VCaP (cell line): ENCODE measurements at regions not wholly inside any gene's neighbourhood (a gene's known extent, or its start where the extent isn't known, plus 50 kb on each side); places are given as distances from the start of the nearest gene placed in this dataset.

ENCODE experiments used
- H3K27ac ChIP-seq: fragments of 450-650 bp; 2 replicates; pipeline ENCODE4 v1.5.1; 2017
- TF ChIP-seq, protein P1 (sequence below): fragments of 450-650 bp; conservative IDR thresholded peaks from 2 replicates; pipeline ENCODE4 v1.5.1; 2017; ENCODE audit warnings: mild to moderate bottlenecking, moderate library complexity

GRCh38 chr9:82680179-82680935, 382.6 kb downstream of the RASEF start:
- TF ChIP-seq, protein P1, sequence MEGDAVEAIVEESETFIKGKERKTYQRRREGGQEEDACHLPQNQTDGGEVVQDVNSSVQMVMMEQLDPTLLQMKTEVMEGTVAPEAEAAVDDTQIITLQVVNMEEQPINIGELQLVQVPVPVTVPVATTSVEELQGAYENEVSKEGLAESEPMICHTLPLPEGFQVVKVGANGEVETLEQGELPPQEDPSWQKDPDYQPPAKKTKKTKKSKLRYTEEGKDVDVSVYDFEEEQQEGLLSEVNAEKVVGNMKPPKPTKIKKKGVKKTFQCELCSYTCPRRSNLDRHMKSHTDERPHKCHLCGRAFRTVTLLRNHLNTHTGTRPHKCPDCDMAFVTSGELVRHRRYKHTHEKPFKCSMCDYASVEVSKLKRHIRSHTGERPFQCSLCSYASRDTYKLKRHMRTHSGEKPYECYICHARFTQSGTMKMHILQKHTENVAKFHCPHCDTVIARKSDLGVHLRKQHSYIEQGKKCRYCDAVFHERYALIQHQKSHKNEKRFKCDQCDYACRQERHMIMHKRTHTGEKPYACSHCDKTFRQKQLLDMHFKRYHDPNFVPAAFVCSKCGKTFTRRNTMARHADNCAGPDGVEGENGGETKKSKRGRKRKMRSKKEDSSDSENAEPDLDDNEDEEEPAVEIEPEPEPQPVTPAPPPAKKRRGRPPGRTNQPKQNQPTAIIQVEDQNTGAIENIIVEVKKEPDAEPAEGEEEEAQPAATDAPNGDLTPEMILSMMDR, result no peak
- H3K27ac ChIP-seq, result no peak overlapping the region

GRCh38 chr9:82681809-82682208, 381.1 kb downstream of the RASEF start:
- H3K27ac ChIP-seq, result peak overlapping the region; percentile 54
- TF ChIP-seq, protein P1, result no peak

- TF ChIP-seq, protein P1, result no peak
- peak overlapping the region; percentile 54 for H3K27ac ChIP-seq
Measured at GRCh38 chr9:82682431-82682830, 380.5 kb downstream of the RASEF start.

GRCh38 chr9:82695704-82696103, 367.2 kb downstream of the RASEF start:
- TF ChIP-seq, protein P1, result no peak
- H3K27ac ChIP-seq, result no peak overlapping the region

GRCh38 chr9:82706786-82707185, 356.2 kb downstream of the RASEF start:
- TF ChIP-seq, protein P1, result no peak
- no peak overlapping the region for H3K27ac ChIP-seq

DNA sequence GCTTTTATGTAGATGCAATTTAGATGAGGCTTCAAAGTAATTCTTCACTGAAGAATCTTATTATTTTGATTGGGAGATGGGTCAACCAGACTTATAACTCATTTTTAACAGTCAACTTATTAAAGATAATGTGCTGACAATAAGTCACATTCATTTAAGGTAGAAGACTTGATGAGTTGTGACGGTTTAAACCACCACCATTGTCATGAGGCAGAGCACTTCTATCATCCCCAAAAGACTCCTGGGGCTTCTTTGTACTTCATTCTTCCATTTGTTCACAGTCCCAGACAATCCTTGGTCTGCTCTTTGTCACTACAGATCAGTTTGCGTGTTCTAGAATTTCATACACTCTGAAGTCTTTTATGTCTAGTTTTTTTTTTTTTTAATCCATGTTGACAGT, 346.1 kb downstream of the RASEF start:
- TF ChIP-seq, protein P1, result no peak

DNA sequence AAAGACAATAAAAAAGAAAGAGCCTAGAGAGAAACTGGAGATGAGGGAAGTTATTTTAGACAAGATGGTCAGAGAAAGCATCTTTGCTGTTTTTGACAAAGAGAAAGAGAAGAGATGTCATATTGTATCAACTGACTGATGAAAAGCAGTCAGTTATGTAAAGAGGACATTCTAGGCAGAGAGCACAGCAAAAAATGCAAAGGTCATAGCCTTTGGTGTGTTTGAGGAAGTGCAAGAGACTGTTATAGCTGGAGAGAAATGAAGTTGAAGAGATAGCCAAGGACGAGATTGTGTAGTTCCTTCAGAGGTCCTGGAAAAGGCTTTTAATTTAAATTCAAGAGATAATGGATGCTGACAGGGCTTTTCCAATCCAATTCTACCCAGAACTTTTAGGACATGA, 342.4 kb downstream of the RASEF start:
- TF ChIP-seq, protein P1, result no peak
- H3K27ac ChIP-seq, result no peak overlapping the region

More for the DNA sequence above, 346.1 kb downstream of the RASEF start:
- H3K27ac ChIP-seq, result no peak overlapping the region
